Erythroblast (primary cell): ENCODE measurements at regions not wholly inside any gene's neighbourhood (a gene's known extent, or its start where the extent isn't known, plus 50 kb on each side); places are given as distances from the start of the nearest gene placed in this dataset.
A peak's percentile ranks its signal among the peaks of the same experiment; 100 is the strongest.

ENCODE experiments used
- DNase-seq, 2 experiments: peaks; one replicate each; lab custom pipeline; 2025; lab: John Stamatoyannopoulos, UW
- GATA1 ChIP-seq: IDR thresholded peaks from 2 replicates; pipeline ENCODE4 v1.6.1; 2011; ENCODE audit warnings: low read depth, mild to moderate bottlenecking, control low read depth, low read length, moderate library complexity
- POLR2A ChIP-seq: IDR thresholded peaks from 2 replicates; pipeline ENCODE4 v1.6.1; 2011; ENCODE audit warnings: mild to moderate bottlenecking, low read length

- DNase-seq: no peak
- TF ChIP-seq GATA1: no peak
- TF ChIP-seq POLR2A: no peak
Measured at GRCh38 chr13:59510386-59510785, 653.3 kb downstream of the DIAPH3 start.

DNA sequence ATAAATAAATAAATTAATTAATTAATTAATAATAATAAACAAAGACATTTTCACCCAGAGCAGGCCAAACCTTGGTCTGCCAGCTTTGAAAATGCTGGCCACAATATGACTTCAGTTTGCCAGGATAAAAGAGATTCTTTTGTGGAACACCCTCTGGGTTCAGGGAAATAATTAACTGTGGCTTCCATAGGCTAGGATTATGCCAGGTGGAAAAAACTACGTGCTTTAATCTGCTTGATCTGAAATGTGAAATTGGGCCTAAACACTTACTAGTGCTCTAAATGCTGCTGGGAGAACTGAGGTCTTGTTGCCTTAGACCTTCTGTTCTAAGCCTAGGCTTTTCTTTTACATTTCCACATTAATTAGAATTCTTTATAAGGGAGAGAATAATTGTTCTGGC is 650.0 kb downstream of the DIAPH3 start:
- DNase-seq: no peak
- TF ChIP-seq GATA1 (no peak), POLR2A (no peak)

DNA sequence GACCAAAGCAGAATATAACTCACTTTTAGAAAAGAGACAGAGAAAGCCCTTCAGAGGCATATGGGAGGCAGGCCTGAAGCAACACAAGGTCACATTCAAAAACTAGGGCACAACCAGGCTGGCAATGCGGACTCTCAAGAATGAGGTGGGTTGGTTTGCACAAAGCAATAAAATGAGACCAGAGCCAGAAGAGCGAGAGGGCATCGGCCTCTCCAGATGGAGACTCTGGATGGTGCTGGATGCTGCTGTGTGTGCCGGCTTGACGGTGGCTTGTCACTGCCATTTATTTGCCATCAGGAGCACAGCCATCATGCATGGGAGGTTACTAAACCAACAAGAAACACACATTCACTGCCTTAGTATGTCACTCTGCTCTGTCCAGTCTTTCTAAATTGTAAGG is 649.4 kb downstream of the DIAPH3 start:
- DNase-seq: no peak
- TF ChIP-seq POLR2A (no peak), GATA1 (no peak)

GRCh38 chr13:59519819-59520218 is 643.9 kb downstream of the DIAPH3 start:
- TF ChIP-seq POLR2A (no peak), GATA1 (no peak)
- no peak for DNase-seq

- TF ChIP-seq GATA1 (no peak), POLR2A (no peak)
- no peak for DNase-seq
Measured at GRCh38 chr13:59521549-59521948, 642.2 kb downstream of the DIAPH3 start.

- DNase-seq: no peak
- TF ChIP-seq POLR2A: no peak
- no peak for TF ChIP-seq GATA1
Measured at GRCh38 chr13:59522652-59523051, 641.1 kb downstream of the DIAPH3 start.

DNA sequence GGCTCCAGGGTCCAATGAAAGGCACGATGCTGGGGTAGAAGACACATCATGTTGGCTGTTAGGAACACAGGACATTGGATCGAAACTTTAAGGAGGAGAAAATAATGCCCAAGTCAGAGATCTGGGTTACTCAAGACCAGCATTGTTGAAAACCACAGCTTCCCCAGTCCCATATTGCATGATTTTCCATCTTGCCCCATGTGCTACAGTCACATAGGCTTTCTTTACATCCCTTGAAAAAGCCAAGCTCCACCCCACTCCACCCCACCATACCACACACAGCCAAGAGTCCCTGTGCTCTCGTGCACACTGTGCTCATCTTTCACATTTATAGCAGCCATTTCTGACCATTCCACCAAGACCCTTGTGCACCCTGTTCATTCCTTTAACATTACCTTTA is 636.2 kb downstream of the DIAPH3 start:
- no peak for TF ChIP-seq GATA1
- TF ChIP-seq POLR2A: no peak
- DNase-seq: no peak

GRCh38 chr13:59531571-59532091 is 632.1 kb downstream of the DIAPH3 start:
- DNase-seq: peak; percentile 62 to 78
- TF ChIP-seq POLR2A: no peak
- TF ChIP-seq GATA1: no peak

DNA sequence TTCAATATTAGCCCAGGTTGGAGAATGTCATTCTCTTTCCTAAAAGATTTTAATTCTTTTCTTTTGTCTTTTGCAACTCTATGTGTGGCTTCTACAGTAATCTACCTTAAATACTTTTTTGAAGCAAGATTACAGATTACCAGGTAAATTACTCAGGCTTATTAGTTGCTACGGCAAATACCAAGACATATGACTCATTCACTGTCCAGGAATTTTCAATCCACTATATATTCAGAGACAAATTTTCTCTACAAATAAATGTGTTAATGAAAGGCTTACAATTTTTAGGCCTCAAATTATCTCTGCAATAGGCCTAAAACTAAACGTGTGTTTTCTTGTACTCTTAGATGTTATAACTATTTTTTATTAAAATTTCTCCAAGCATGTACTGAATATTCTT is 631.3 kb downstream of the DIAPH3 start:
- DNase-seq: no peak
- TF ChIP-seq GATA1: no peak
- no peak for TF ChIP-seq POLR2A

GRCh38 chr13:59533561-59534555 is 629.9 kb downstream of the DIAPH3 start:
- no peak for DNase-seq
- TF ChIP-seq GATA1: no peak
- no peak for TF ChIP-seq POLR2A

- TF ChIP-seq GATA1: no peak
- no peak for TF ChIP-seq POLR2A
- DNase-seq: no peak
Measured at GRCh38 chr13:59534806-59535205, 628.9 kb downstream of the DIAPH3 start.

- no peak for DNase-seq
- TF ChIP-seq GATA1 (no peak), POLR2A (no peak)
Measured at GRCh38 chr13:59537500-59537899, 626.2 kb downstream of the DIAPH3 start.

GRCh38 chr13:59538512-59538911 is 625.2 kb downstream of the DIAPH3 start:
- no peak for DNase-seq
- TF ChIP-seq GATA1: no peak
- no peak for TF ChIP-seq POLR2A

- no peak for DNase-seq
- no peak for TF ChIP-seq GATA1
- TF ChIP-seq POLR2A: no peak
Measured at GRCh38 chr13:59542303-59542702, 621.4 kb downstream of the DIAPH3 start.
